ENCODE measurements at regions not wholly inside any gene's neighbourhood (a gene's known extent, or its start where the extent isn't known, plus 50 kb on each side); places are given as distances from the start of the nearest gene placed in this dataset.
"Not testable (repeated sequence)": the region's sequence is repeated elsewhere in the genome, so short reads cannot be mapped to it uniquely, and the experiment has no call there.

DNA sequence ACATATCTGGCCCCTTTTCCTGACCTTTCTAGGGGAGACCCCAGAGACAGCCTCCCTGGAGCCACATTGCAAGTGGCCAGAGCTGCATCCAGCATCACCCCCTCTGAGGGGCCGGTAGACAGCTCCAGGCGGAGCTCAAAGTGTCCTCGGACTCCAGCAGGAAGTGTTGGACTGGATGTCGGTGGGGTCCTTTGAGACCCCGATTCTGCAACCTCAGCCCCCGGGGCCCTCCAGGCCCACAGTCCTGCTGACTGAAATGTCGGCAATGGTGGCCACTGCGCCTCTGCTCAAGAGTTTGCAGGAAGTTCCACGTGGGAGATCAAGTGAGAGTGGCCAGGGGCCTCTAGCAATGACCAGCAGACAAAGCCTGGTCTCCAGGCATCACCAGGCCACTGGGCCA lies 115.9 kb upstream of the FOXD4L5 start:
- Histone ChIP-seq H3K4me2 (ENCODE audit: low read depth, low read length, poor library complexity, severe bottlenecking) (no peak overlapping the region), H4K20me1 (ENCODE audit: low read depth, low read length) (no peaks in the 10 kb centered on the region), H3K9me3 (ENCODE audit: insufficient read depth, low read length) (no peaks in the 10 kb centered on the region), H3K9ac (ENCODE audit: low read length) (no peak overlapping the region), H3K9me2 (replicated peaks; ENCODE audit: insufficient read depth, low read length) (no peaks in the 10 kb centered on the region), H3K4me3 (ENCODE audit: insufficient read depth, low read length, poor library complexity, severe bottlenecking) (no peak overlapping the region), H3F3A (ENCODE audit: insufficient read depth) (no peaks in the 10 kb centered on the region), H2AFZ (ENCODE audit: low read depth, low read length, severe bottlenecking) (no peak overlapping the region), H3K27me3 (ENCODE audit: low read length) (no peaks in the 10 kb centered on the region), H3K36me3 (ENCODE audit: low read length) (no peaks in the 10 kb centered on the region), H3K79me2 (ENCODE audit: insufficient read depth, low read length) (no peaks in the 10 kb centered on the region), H3K27ac (ENCODE audit: low read depth, low read length) (no peak overlapping the region)
- TF ChIP-seq, protein P1, sequence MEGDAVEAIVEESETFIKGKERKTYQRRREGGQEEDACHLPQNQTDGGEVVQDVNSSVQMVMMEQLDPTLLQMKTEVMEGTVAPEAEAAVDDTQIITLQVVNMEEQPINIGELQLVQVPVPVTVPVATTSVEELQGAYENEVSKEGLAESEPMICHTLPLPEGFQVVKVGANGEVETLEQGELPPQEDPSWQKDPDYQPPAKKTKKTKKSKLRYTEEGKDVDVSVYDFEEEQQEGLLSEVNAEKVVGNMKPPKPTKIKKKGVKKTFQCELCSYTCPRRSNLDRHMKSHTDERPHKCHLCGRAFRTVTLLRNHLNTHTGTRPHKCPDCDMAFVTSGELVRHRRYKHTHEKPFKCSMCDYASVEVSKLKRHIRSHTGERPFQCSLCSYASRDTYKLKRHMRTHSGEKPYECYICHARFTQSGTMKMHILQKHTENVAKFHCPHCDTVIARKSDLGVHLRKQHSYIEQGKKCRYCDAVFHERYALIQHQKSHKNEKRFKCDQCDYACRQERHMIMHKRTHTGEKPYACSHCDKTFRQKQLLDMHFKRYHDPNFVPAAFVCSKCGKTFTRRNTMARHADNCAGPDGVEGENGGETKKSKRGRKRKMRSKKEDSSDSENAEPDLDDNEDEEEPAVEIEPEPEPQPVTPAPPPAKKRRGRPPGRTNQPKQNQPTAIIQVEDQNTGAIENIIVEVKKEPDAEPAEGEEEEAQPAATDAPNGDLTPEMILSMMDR (IDR thresholded peaks at IDR 0.05; ENCODE audit: insufficient read depth, low read length, poor library complexity, severe bottlenecking) = no peak
- no peak for TF ChIP-seq EZH2phosphoT487 (conservative IDR thresholded peaks at IDR 0.05; ENCODE audit: low read length)

DNA sequence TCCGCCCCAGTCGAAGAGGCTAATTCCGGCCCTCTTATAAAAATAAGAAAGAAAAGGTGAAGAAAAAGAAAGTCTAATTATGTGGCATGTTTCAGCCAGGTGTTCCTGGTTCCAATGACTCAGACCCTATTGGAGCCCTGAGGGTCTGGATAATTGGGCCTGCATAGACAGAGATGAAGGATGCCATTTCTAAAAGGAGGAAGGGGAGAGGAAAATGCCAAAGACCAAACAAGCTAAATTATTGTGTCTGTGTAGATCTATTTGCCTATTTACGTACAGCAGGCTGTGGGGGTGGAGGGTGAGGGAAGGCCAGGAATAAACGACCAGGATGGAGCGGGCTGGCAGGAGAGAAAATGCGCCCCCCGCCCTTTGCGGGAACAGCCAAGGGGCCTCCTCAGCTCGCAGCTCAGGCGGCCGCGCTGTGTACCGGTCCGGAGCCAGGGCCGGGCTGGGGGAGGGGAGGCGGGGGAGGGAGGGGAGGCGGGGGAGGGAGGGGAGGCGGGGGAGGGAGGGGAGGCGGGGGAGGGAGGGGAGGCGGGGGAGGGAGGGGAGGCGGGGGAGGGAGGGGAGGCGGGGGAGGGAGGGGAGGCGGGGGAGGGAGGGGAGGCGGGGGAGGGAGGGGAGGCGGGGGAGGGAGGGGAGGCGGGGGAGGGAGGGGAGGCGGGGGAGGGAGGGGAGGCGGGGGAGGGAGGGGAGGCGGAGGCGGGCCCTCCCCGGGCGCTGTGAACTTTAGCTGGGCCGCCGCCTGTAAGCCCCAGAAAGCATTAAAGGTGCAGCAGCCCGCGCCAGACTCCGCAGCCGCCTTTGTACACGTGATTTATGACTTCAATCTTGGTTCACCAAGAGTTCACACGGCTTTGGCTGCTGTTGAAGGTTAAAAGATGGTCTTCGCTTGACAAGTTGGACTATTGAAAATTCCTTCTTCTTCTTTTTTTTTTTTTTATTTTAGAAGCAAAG lies 113.0 kb upstream of the FOXD4L5 start:
- not testable (repeated sequence) for H3K79me2 ChIP-seq (ENCODE audit: insufficient read depth, low read length); H3K9ac ChIP-seq (ENCODE audit: low read length); H3F3A ChIP-seq (ENCODE audit: insufficient read depth); H2AFZ ChIP-seq (ENCODE audit: low read depth, low read length, severe bottlenecking); H4K20me1 ChIP-seq (ENCODE audit: low read depth, low read length); H3K9me3 ChIP-seq (ENCODE audit: insufficient read depth, low read length); H3K27ac ChIP-seq (ENCODE audit: low read depth, low read length); H3K4me3 ChIP-seq (ENCODE audit: insufficient read depth, low read length, poor library complexity, severe bottlenecking); H3K9me2 ChIP-seq (replicated peaks; ENCODE audit: insufficient read depth, low read length); H3K4me2 ChIP-seq (ENCODE audit: low read depth, low read length, poor library complexity, severe bottlenecking); H3K27me3 ChIP-seq (ENCODE audit: low read length); H3K36me3 ChIP-seq (ENCODE audit: low read length)

DNA sequence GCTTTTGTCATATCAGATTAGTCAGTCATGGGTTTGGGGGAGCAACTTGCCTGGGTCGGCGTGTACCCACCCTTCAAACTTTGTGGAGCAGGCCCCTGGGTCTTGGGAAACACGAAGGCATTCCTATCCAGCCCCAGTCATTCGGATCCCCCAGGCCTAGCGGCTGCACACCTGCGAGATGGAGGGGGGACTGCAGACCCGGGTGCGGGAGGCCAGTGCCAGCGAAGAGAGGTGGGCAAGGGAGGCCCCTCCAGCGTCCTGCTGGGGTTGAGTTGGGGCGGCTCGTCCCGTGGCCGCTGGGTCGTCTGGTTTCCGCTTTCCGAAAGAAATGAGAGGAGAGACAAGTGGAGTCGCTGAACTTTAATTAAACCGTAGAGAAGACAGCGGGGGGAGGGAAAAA lies 112.2 kb upstream of the FOXD4L5 start:
- not testable (repeated sequence) for H3K9me3 ChIP-seq (ENCODE audit: insufficient read depth, low read length); H3K4me3 ChIP-seq (ENCODE audit: insufficient read depth, low read length, poor library complexity, severe bottlenecking); H3K9me2 ChIP-seq (replicated peaks; ENCODE audit: insufficient read depth, low read length); H3K79me2 ChIP-seq (ENCODE audit: insufficient read depth, low read length); H4K20me1 ChIP-seq (ENCODE audit: low read depth, low read length); H3K27ac ChIP-seq (ENCODE audit: low read depth, low read length); H3F3A ChIP-seq (ENCODE audit: insufficient read depth); H2AFZ ChIP-seq (ENCODE audit: low read depth, low read length, severe bottlenecking); H3K27me3 ChIP-seq (ENCODE audit: low read length); H3K9ac ChIP-seq (ENCODE audit: low read length); H3K36me3 ChIP-seq (ENCODE audit: low read length); H3K4me2 ChIP-seq (ENCODE audit: low read depth, low read length, poor library complexity, severe bottlenecking)

DNA sequence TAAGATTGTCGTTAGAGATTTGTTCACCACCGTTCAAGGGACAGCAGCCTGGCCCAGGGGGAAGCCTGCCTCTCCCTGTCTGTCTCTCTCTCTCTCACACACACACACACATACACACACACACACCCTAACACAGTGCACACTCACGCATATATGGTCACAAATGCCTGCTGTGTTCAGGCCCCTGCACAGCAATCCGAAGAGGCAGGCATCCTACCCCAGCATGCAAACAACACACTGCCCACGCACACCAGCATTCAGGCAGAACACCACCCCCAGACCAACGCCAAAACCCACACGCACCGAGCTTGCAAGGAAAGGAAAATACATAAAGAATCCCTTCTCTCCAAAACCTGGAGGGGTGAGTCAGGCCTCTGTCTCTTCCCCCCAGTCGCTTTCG lies 111.6 kb upstream of the FOXD4L5 start:
- not testable (repeated sequence) for H3K9me2 ChIP-seq (replicated peaks; ENCODE audit: insufficient read depth, low read length); H3K79me2 ChIP-seq (ENCODE audit: insufficient read depth, low read length); H3K9ac ChIP-seq (ENCODE audit: low read length); H3K36me3 ChIP-seq (ENCODE audit: low read length); H2AFZ ChIP-seq (ENCODE audit: low read depth, low read length, severe bottlenecking); H3K27me3 ChIP-seq (ENCODE audit: low read length); H3K9me3 ChIP-seq (ENCODE audit: insufficient read depth, low read length); H3K27ac ChIP-seq (ENCODE audit: low read depth, low read length); H3K4me3 ChIP-seq (ENCODE audit: insufficient read depth, low read length, poor library complexity, severe bottlenecking); H3F3A ChIP-seq (ENCODE audit: insufficient read depth); H3K4me2 ChIP-seq (ENCODE audit: low read depth, low read length, poor library complexity, severe bottlenecking); H4K20me1 ChIP-seq (ENCODE audit: low read depth, low read length)

DNA sequence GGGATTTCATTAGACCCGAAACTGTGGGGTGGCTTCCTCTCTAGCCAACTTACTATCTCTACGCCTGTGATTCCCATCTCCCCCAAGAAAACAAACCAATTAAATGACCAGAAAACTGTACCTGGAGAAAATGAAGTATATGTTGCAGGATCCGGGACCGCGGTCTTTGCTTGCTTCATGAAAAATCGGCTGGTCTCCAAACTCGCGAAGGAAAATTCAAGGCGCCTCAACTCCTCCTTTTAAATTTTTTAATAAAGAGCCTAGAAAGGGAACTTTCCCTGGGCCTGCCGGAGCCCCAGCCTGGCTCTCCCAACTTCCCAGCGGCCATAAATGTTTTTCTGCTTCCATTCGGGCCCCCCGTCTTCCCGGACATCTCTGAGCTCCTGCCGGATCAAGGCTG lies 110.8 kb upstream of the FOXD4L5 start:
- not testable (repeated sequence) for H3K9me2 ChIP-seq (replicated peaks; ENCODE audit: insufficient read depth, low read length); H3K27ac ChIP-seq (ENCODE audit: low read depth, low read length); H3F3A ChIP-seq (ENCODE audit: insufficient read depth); H3K9ac ChIP-seq (ENCODE audit: low read length); H3K27me3 ChIP-seq (ENCODE audit: low read length); H2AFZ ChIP-seq (ENCODE audit: low read depth, low read length, severe bottlenecking); H3K4me3 ChIP-seq (ENCODE audit: insufficient read depth, low read length, poor library complexity, severe bottlenecking); H3K4me2 ChIP-seq (ENCODE audit: low read depth, low read length, poor library complexity, severe bottlenecking); H3K79me2 ChIP-seq (ENCODE audit: insufficient read depth, low read length); H3K36me3 ChIP-seq (ENCODE audit: low read length); H3K9me3 ChIP-seq (ENCODE audit: insufficient read depth, low read length); H4K20me1 ChIP-seq (ENCODE audit: low read depth, low read length)

DNA sequence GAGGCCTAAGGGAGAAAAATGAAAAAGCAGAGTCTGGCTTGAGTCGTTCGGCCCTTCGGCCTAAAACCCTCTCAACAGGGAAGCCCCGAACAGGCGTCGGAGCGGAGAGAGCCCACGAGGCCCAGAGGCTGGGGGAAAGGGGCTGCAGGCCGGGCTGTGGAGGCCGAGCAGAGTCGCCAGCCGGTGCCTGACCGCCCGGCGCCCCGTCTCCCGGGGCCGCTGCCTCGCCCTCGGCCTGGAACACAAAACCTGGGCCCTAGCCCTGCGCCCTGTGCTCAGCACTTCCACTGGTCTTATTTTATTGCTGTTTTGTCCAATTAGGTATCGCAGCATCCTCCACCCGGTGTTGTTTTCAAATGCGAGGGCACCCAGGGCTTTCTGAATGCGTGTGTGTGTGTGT lies 110.1 kb upstream of the FOXD4L5 start:
- not testable (repeated sequence) for H3F3A ChIP-seq (ENCODE audit: insufficient read depth); H3K79me2 ChIP-seq (ENCODE audit: insufficient read depth, low read length); H3K36me3 ChIP-seq (ENCODE audit: low read length); H3K4me3 ChIP-seq (ENCODE audit: insufficient read depth, low read length, poor library complexity, severe bottlenecking); H3K9me3 ChIP-seq (ENCODE audit: insufficient read depth, low read length); H3K27me3 ChIP-seq (ENCODE audit: low read length); H2AFZ ChIP-seq (ENCODE audit: low read depth, low read length, severe bottlenecking); H3K27ac ChIP-seq (ENCODE audit: low read depth, low read length); H3K9me2 ChIP-seq (replicated peaks; ENCODE audit: insufficient read depth, low read length); H4K20me1 ChIP-seq (ENCODE audit: low read depth, low read length); H3K4me2 ChIP-seq (ENCODE audit: low read depth, low read length, poor library complexity, severe bottlenecking); H3K9ac ChIP-seq (ENCODE audit: low read length)

DNA sequence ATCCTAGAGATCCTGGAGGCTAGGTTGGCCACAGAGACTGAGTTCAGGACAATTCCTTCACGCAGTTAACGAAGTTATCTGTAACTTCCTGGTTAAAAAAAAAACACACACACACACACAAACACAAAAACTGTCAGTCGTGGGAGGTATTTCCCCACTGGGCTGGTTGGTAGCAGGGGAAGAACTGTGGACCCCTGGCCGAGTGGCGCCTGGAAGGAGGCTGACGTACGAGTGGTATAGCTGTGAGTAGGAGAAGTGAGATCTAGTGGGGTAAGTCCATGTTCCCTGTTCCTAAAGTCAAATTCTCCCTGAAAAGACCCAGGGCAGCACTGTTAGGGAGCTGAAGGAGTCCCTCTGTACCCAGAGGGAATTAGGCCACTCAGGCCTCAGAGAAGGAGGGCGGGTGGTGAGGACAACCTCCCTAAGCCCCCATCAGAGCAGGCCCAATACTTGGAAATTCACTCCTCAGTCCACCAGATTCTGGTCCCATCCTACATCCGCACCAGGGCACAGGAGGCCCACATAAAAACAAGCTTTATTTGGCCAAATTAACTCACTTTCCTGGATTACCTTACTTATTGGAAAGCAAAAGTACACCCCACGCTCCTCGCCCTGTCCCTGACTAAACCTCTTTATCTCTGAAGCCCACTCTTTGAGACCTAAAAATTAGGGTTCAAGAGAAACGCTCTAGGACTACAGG lies 108.3 kb upstream of the FOXD4L5 start:
- not testable (repeated sequence) for H4K20me1 ChIP-seq (ENCODE audit: low read depth, low read length); H3K36me3 ChIP-seq (ENCODE audit: low read length); H3K9me3 ChIP-seq (ENCODE audit: insufficient read depth, low read length); H3K79me2 ChIP-seq (ENCODE audit: insufficient read depth, low read length); H3K4me2 ChIP-seq (ENCODE audit: low read depth, low read length, poor library complexity, severe bottlenecking); H3K27ac ChIP-seq (ENCODE audit: low read depth, low read length); H3K9ac ChIP-seq (ENCODE audit: low read length); H3F3A ChIP-seq (ENCODE audit: insufficient read depth); H2AFZ ChIP-seq (ENCODE audit: low read depth, low read length, severe bottlenecking); H3K4me3 ChIP-seq (ENCODE audit: insufficient read depth, low read length, poor library complexity, severe bottlenecking); H3K27me3 ChIP-seq (ENCODE audit: low read length); H3K9me2 ChIP-seq (replicated peaks; ENCODE audit: insufficient read depth, low read length)
